GM19193 (cell line): ENCODE measurements at regions not wholly inside any gene's neighbourhood (a gene's known extent, or its start where the extent isn't known, plus 50 kb on each side); places are given as distances from the start of the nearest gene placed in this dataset.

ENCODE experiments used
- POLR2A ChIP-seq: IDR thresholded peaks from 4 replicates; pipeline ENCODE4 v1.6.1; 2011; ENCODE audit not compliant: insufficient read depth, insufficient read length; ENCODE audit errors: extremely low read depth

DNA sequence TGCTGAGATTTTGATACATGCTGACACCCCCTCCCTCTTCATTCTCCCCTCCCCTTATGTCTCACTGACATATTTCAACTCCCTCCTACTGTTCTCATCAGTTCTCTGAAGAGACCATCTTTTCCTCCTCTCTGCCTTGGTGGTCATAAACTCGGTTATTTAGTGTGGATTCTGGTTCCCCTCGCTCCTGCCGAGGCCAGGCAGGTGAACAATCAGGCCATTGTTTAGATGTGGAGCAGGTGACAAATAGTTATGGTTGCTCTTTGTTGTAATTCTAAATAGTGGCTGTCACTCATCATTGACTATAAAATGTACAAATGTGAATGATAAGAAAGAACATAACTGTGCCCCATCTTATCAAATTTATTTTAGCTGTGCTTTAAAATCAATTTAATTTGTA, 324.6 kb downstream of the BCOR start:
- TF ChIP-seq POLR2A = no peak

DNA sequence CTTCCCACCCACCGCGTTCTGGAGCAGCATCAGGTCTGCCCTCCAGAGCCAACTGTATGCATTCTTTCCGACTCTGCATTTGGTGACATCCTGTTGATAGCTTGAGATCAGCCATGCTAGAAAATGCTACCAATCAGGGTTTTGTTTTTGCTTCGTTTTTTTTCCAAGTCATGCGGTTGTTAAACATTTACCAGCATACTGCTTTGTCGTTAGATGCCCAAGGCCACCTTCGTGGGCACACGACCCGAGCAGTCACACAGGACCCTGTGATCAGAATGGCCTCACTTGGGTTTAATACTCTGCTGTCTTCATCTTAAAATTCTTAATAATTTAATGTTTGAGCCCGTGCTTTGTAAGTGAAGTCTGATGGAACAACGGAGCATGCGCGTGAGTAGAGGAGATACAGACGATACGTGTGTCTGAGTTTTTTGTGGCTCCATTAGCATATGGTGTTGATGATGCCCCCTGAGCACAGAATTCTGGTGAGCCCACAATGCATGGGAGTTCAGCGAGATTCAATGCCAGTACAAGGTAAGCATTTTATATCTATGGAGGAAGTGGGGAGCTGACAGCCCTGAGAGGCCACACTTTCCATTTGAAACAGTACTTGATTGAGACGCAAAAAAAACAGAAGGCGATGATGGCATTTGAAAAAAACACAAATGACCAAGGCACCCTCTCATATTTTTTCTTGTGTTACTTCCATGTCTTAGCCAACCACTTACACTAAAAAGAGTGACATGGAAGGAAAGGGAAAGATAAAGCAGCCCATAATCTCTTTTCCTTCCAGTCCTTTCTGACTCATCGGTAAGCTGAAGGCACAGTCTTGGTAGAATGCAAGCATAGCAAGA, 323.6 kb downstream of the BCOR start:
- no peak for TF ChIP-seq POLR2A

DNA sequence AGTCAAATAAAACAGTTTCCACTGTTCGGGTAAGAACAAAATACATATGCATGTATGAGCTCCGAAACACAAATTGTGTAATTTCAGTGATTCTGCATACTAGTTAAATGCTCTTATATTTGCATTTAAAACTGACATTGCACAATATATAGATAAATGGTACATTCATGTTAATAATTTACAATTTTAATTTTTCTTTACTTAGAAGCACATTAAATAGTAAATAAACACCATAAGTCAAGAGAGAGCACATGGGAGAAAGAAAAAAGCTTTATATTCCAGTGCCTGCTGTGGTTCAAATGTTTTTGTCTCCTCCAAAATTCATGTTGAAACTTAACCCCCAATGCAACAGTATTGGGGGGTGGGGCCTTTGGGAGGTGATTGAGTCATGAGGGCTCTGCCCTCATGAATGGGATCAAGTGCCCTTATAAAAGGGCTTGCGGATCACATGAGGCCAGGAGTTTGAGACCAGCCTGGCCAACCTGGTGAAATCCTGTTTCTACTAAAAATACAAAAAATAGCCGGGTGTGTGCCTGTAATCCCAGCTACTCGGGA, 322.9 kb downstream of the BCOR start:
- TF ChIP-seq POLR2A = no peak

DNA sequence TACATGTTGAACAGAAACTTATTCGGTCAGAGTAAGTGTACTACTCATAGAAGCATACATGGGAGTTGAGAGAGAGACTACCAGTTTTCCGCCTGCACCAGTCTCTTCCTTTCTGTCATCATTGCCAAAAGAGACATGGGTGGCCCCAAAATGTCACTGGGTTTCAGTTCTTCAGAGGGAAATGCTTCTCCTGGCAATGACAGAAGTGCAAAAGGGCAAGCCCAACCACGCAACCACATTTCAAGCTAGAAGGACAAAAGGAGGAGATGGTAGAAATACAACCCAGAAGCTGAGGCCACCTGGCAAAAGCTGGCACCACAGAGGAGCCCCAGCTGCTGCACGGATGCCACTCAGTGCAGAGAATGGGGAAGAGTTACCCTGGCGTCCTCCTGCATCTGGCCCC, 320.1 kb downstream of the BCOR start:
- no peak for TF ChIP-seq POLR2A

DNA sequence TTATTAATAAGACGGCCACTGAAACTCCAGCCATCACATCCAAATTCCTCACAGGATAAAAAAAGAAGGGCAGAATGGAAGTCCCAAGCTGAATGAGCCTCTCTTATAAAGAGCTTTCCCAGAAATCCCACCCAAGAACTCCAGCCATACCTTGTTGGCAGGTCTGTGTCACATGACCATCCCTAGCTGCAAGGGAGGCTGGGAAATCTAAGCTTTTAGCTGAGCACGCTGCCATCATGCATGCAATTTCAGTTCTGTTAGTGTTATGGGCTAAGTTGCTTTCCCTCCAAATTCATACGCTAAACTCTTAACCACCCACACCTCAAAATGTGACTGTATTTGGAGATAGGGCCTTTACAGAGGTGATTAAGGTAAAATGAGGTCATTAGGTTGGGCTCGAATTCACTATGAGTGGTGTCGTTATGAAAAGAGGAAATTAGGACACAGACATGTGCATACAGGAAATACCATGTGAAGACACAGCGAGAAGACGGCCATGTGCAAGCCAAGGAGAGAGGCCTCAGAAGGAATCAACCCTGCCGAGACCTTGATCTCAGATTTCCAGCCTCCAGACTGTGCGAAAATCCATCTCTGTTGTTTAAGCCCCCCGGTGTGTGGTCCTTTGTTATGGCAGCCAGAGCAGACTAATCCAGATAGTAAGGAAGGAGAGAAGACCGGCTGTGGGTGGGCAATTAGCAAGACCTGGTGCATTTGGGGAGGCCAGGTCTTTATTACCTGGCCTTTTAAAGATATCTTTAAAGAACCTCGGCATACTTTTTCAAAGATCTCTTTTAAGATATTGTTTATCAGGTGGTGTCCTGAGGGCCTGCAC, 317.6 kb downstream of the BCOR start:
- TF ChIP-seq POLR2A = no peak

DNA sequence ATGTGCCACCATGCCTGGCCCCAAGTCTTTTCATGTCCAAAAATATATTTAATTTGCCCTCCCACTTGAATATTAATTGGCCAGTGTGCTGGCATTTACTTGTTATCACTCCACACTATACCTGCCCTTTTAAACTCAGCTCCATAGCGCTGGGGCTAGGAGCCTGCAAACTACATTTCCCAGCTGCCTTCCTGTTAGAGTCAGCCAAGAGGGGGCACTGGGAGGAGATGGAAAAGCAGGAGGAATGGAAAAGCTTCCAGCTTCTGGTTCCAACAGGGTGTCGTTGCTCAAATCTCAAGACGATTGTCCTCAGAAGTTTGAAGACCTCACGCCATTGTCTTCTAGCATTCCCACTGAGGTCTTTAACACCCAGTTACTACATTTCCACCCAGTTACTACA, 315.5 kb downstream of the BCOR start:
- TF ChIP-seq POLR2A = no peak

DNA sequence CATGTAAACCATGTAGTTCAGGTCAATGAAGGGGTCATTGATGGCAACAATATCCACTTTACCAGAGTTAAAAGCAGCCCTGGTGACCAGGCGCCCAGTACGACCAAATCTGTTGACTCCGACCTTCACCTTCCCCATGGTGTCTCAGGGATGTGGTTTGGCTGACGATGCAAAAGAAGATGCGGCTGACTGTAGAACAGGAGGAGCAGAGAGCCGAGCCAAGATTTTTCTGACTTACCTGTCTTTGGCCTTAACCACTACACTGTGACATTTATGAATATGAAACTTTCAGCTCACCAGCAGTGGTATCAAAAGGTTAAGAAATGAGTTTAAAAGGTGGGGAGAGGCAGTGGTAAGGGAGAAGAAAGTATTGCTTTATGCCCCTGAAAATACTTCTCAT, 309.8 kb downstream of the BCOR start:
- no peak for TF ChIP-seq POLR2A

DNA sequence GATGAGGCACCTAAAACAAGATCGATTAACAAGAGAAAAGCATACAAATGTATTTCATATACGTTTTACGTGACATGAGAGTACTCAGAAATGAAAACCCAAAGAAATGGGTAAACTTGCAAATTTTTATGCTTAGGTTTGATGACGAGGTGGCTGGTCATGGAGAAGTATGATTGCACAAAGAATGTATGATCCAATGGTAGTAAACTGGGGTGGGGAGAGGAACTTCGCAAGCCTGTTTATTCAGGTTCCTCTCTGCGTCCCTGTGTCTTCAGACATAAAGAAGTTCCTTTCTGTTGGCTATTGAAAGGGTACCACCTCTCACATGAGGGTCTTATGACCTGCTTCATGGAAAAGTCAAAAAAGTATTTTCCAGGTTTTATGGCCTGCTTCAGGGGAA, 309.2 kb downstream of the BCOR start:
- no peak for TF ChIP-seq POLR2A

DNA sequence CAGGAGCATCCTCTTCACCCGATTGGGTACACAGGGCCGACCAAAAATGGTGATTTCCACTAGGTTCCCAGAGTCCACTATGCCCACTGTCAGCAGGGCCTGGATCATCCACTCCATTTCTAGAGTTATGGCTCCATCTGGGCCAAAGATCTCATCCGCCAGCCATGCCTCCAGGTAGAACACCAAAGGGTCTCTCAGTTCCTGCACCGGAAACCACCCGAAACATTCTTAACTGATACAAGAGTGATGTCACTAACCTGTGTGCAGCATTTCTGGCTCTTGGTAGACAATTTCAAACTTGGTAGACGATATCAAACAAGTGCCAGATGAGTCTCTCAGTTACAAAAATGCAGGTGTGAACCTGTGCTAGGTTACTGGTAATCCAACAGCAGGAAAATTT, 306.1 kb downstream of the BCOR start:
- no peak for TF ChIP-seq POLR2A

DNA sequence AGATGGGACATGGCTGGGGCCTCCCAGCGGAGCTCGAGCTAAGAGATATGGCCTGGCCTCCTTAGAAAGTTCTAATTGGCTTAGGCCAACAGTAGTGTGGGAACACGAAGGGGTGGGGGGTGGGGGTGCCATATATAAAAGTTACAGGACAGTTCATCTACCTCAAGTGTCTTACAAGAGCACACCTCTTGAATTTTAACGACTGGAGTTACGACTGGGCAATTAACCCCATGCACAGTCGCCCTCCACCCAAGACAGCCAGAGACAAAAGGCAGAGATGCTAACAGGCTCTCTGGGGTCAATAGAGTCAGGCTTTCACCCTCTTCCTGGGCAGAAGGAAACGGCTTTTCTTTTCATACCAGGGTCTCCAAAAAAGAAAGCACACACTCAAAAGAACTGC, 302.2 kb downstream of the BCOR start:
- no peak for TF ChIP-seq POLR2A

DNA sequence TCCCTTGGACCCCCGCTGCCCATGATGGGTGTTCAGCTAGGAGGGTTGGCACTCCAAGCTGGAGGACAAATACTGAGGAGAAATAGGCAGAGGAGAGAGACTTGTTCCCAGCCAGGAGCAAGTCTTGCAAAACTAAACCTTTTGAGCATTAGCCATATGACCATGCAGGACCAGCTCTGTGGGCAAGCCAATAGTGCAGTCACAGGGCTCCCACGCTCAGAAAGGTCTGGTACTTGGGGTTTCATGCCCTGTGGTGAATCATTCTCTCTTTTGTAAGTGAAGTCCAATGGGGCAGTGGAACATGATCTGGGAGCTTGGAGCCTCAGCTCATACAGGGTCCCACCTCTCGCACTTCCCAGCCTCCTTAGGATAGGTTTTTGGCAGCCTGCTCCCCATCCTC, 300.9 kb downstream of the BCOR start:
- no peak for TF ChIP-seq POLR2A

DNA sequence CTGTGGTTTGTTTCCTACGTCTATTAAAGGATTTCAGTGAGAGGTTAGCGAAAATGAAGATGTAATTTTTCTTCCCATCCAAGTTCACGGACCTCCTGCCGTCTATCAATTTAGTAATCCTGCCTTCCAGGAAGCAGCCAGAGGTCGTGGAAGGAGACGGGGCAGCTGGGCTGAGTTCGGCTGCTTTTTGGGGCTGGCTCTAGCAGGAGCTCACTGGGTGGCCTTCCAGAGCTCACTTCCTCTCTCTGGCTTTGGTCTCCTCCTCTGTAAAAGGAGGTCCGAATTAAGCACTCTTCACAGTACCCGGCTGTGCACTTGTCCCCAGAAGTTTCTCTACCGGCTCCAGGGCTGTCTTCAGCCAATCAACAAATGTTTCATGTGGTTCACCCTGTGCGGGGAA, 295.4 kb downstream of the BCOR start:
- TF ChIP-seq POLR2A = no peak

DNA sequence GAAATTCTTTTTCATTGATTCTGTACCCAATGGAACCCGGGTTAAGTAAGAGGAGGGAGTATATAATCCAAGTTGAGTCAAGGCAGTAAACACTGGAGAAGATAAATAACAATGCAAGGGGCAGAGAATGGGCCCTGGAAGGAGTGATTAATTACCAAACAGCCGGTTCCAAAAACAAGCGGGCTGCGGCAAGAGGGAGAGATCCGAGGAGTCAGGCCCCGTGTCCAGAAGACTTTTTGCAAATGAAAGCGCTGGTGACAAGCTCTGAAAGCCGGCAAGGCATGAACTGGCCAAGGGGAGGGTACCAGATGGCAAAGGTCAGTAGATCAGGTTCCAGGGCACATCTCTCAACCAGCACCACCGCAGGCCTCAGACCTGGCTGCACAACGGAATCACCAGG, 294.9 kb downstream of the BCOR start:
- no peak for TF ChIP-seq POLR2A

DNA sequence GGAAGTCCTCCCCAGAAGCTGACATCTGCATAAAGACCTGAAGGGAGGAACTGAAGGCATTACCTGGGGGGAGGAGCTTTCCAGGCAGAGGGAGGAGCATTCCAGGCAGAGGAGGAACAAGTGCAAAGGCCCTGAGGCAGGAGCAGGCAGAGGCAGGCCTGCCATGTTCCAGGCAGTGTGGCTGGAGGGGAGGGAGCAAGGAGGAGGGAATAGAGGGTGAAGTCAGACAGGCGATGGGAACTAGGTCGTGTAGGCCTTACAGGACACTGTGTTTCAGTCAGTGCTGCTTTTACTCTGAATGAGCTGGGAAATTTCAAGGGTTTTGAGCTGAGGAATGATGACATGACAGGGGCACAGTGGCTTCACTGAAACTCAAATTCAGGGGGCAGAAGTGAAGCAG, 292.7 kb downstream of the BCOR start:
- no peak for TF ChIP-seq POLR2A

DNA sequence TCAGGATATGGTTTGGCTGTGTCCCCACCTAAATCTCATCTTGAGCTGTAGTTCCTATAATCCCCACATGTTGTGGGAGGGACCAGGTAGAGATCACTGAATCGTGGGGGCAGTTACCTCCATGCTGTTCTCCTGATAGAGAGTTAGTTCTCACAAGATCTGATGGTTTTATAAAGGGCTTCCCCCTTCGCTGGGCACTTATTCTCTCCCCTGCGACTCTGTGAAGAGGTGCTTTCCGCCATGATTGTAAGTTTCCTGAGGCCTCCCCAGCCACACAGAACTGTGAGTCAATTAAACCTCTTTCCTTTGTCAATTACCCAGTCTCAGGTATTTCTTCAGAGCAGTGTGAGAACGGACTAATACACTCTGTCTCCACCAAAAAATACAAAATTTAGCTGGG, 291.9 kb downstream of the BCOR start:
- TF ChIP-seq POLR2A = no peak

DNA sequence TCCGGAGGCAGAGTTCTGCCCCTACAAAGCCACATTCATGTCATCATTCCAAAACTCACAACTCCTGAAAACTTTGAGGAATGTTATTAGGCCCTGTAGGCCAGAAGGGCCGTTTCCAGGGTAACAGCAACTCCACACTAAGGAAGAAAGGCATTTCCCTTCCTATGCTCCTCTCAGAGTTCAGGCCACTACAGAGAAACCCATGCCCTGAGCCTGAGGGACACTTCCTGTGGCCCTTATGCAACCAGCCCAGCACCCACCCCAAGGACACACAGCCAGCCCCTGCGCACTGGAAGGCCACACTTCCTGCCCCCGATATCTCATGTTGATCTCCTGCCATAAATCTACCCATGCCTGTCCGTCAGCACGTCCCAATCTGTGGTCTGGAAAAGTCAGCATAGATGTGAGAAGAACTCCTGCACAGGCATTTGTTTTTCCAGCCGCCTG, 289.3 kb downstream of the BCOR start:
- TF ChIP-seq POLR2A = no peak
